ENCODE measurements at regions not wholly inside any gene's neighbourhood (a gene's known extent, or its start where the extent isn't known, plus 50 kb on each side); places are given as distances from the start of the nearest gene placed in this dataset.

- no peaks in the 10 kb centered on the region for H3K9me3 ChIP-seq
- TF ChIP-seq CTCF (IDR thresholded peaks at IDR 0.05), result no peak
- no peak for TF ChIP-seq POLR2A (IDR thresholded peaks at IDR 0.05)
- 65% methylated on average over 1 of the region's 1 CpG for WGBS (ENCODE audit: insufficient coverage, low coverage, low lambda C conversion rate, missing lambda C conversion rate)
- ATAC-seq (no peak), DNase-seq (no peak)
- H3K4me3 ChIP-seq, result no peak overlapping the region
- no peaks in the 10 kb centered on the region for H3K4me1 ChIP-seq
- no peak overlapping the region for H3K27ac ChIP-seq
- no peaks in the 10 kb centered on the region for H3K27me3 ChIP-seq
- intact Hi-C loops (cut with DNase I), result no loop called here
- no peaks in the 10 kb centered on the region for H3K36me3 ChIP-seq
These were observed 63.3 kb upstream of the THSD7A start for GRCh38 chr7:11895337-11895736.

GRCh38 chr7:11896663-11897062 lies 64.7 kb upstream of the THSD7A start:
- Histone ChIP-seq H3K27ac (no peak overlapping the region), H3K36me3 (no peaks in the 10 kb centered on the region), H3K9me3 (no peaks in the 10 kb centered on the region), H3K4me1 (no peaks in the 10 kb centered on the region), H3K4me3 (no peak overlapping the region), H3K27me3 (no peaks in the 10 kb centered on the region)
- ATAC-seq (no peak), DNase-seq (no peak)
- intact Hi-C loops (cut with DNase I), result no loop called here
- WGBS (ENCODE audit: insufficient coverage, low coverage, low lambda C conversion rate, missing lambda C conversion rate), result 41% methylated on average over 1 of the region's 1 CpG
- TF ChIP-seq POLR2A (IDR thresholded peaks at IDR 0.05), result no peak
- TF ChIP-seq CTCF (IDR thresholded peaks at IDR 0.05), result no peak

- no peak for ATAC-seq
- Histone ChIP-seq H3K27ac (no peak overlapping the region), H3K9me3 (no peaks in the 10 kb centered on the region), H3K27me3 (no peaks in the 10 kb centered on the region), H3K36me3 (no peaks in the 10 kb centered on the region), H3K4me1 (no peaks in the 10 kb centered on the region), H3K4me3 (no peak overlapping the region)
- DNase-seq, result no peak
- intact Hi-C loops (cut with DNase I), result no loop called here
- TF ChIP-seq POLR2A (IDR thresholded peaks at IDR 0.05), result no peak
- TF ChIP-seq CTCF (IDR thresholded peaks at IDR 0.05), result no peak
These were observed 67.2 kb upstream of the THSD7A start for GRCh38 chr7:11899247-11899646.

- H3K27ac ChIP-seq, result no peak overlapping the region
- intact Hi-C loops (cut with DNase I), result no loop called here
- H3K4me1 ChIP-seq, result no peaks in the 10 kb centered on the region
- no peak for TF ChIP-seq CTCF (IDR thresholded peaks at IDR 0.05)
- TF ChIP-seq POLR2A (IDR thresholded peaks at IDR 0.05), result no peak
- H3K36me3 ChIP-seq, result no peaks in the 10 kb centered on the region
- H3K4me3 ChIP-seq, result no peak overlapping the region
- DNase-seq, result no peak
- 72% methylated on average over 2 of the region's 2 CpGs for WGBS (ENCODE audit: insufficient coverage, low coverage, low lambda C conversion rate, missing lambda C conversion rate)
- no peaks in the 10 kb centered on the region for H3K27me3 ChIP-seq
- no peak for ATAC-seq
- no peaks in the 10 kb centered on the region for H3K9me3 ChIP-seq
These were observed 78.3 kb upstream of the THSD7A start for GRCh38 chr7:11910253-11910652.

GRCh38 chr7:11911900-11912299 lies 79.9 kb upstream of the THSD7A start:
- no peaks in the 10 kb centered on the region for H3K4me1 ChIP-seq

More at GRCh38 chr7:11911900-11912299, 79.9 kb upstream of the THSD7A start:
- Histone ChIP-seq H3K4me3 (no peak overlapping the region), H3K27ac (no peak overlapping the region), H3K27me3 (no peaks in the 10 kb centered on the region), H3K36me3 (no peaks in the 10 kb centered on the region), H3K9me3 (no peaks in the 10 kb centered on the region)
- intact Hi-C loops (cut with DNase I), result no loop called here
- TF ChIP-seq CTCF (IDR thresholded peaks at IDR 0.05) (no peak), POLR2A (IDR thresholded peaks at IDR 0.05) (no peak)
- ATAC-seq (no peak), DNase-seq (no peak)
- 26% methylated on average over 3 of the region's 3 CpGs for WGBS (ENCODE audit: insufficient coverage, low coverage, low lambda C conversion rate, missing lambda C conversion rate)

Data from right lobe of liver (tissue), 6 donors.